Smooth muscle cell (in vitro differentiated cells): ENCODE measurements at regions not wholly inside any gene's neighbourhood (a gene's known extent, or its start where the extent isn't known, plus 50 kb on each side); places are given as distances from the start of the nearest gene placed in this dataset.
A peak's percentile ranks its signal among the peaks of the same experiment; 100 is the strongest.

ENCODE experiments used
- DNase-seq: peaks from one replicate; lab custom pipeline; 2025; ENCODE audit not compliant: unreplicated experiment; lab: John Stamatoyannopoulos, UW
- H2AFZ ChIP-seq: fragments of 200-600 bp; sonication (generic); 2 replicates; pipeline ENCODE4 v1.6.0; 2016; ENCODE audit warnings: antibody characterized with exemption, low read depth, mild to moderate bottlenecking
- H3F3A ChIP-seq: fragments of 200-600 bp; sonication (generic); 2 replicates; pipeline ENCODE4 v1.6.0; 2017; ENCODE audit warnings: antibody characterized with exemption, low read depth
- H3K27ac ChIP-seq: fragments of 200-600 bp; sonication (generic); 2 replicates; pipeline ENCODE4 v1.5.1; 2016; ENCODE audit warnings: low read depth, mild to moderate bottlenecking
- H3K27me3 ChIP-seq: fragments of 200-600 bp; sonication (generic); 2 replicates; pipeline ENCODE4 v1.6.1; 2016; ENCODE audit warnings: low read depth, mild to moderate bottlenecking
- H3K36me3 ChIP-seq: fragments of 200-600 bp; sonication (generic); 2 replicates; pipeline ENCODE4 v1.5.1; 2016; ENCODE audit warnings: low read depth
- H3K4me1 ChIP-seq: fragments of 200-600 bp; sonication (generic); 2 replicates; pipeline ENCODE4 v1.5.1; 2016; ENCODE audit warnings: low read depth
- H3K4me2 ChIP-seq: fragments of 200-600 bp; sonication (generic); 2 replicates; pipeline ENCODE4 v1.6.0; 2016; ENCODE audit warnings: mild to moderate bottlenecking
- H3K4me3 ChIP-seq: fragments of 200-600 bp; sonication (generic); 2 replicates; pipeline ENCODE4 v1.5.1; 2016; ENCODE audit warnings: mild to moderate bottlenecking
- H3K79me2 ChIP-seq: fragments of 200-600 bp; sonication (generic); 2 replicates; pipeline ENCODE4 v1.6.0; 2016; ENCODE audit warnings: low read depth, mild to moderate bottlenecking
- H3K9ac ChIP-seq: fragments of 200-600 bp; sonication (generic); 2 replicates; pipeline ENCODE4 v1.6.0; 2016; ENCODE audit warnings: low read depth
- H3K9me3 ChIP-seq: fragments of 200-600 bp; sonication (generic); replicated peaks from 2 replicates; pipeline ENCODE4 v1.5.1; 2016; ENCODE audit warnings: low read depth
- H4K20me1 ChIP-seq: fragments of 200-600 bp; sonication (generic); 2 replicates; pipeline ENCODE4 v1.6.0; 2016; ENCODE audit warnings: low read depth
- whole genome bisulfite sequencing: methylation state at CpG from one replicate; pipeline ENCODE4 v1.1.7; 2016; ENCODE audit warnings: low lambda C conversion rate; 5-methylcytosine and 5-hydroxymethylcytosine counted together
- TF ChIP-seq, protein P1 (sequence below): fragments of 200-600 bp; sonication (generic); IDR thresholded peaks from 2 replicates; pipeline ENCODE4 v1.5.1; 2017; ENCODE audit warnings: borderline replicate concordance, mild to moderate bottlenecking, antibody characterized with exemption; ENCODE audit not compliant: insufficient read depth, poor library complexity, severe bottlenecking

DNA sequence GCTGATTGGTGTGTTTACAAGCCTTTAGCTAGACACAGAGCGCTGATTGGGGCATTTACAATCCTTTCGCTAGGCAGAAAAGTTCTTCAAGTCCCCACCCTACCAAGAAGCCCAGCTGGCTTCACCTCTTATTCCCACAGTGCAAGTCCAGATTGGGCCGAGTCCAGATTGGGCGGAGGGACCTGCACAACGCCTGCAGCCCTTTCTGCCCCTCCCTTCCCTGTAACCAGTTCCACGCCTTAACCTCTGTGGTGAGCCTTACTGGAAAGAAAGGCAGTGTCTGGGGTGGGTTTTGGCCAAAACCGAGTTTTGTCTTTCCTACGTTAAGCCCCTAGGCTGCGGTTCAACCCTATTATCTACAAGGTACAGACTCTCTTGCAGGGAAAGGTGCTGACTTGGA lies 268.7 kb downstream of the ZEB1 start:
- Histone ChIP-seq H3K79me2 (no peaks in the 10 kb centered on the region), H3F3A (no peaks in the 10 kb centered on the region), H3K27ac (no peak overlapping the region), H3K4me1 (no peaks in the 10 kb centered on the region), H2AFZ (no peak overlapping the region), H3K27me3 (no peaks in the 10 kb centered on the region), H3K36me3 (no peaks in the 10 kb centered on the region), H3K4me3 (no peak overlapping the region), H3K9ac (no peak overlapping the region), H3K4me2 (no peak overlapping the region), H4K20me1 (no peaks in the 10 kb centered on the region), H3K9me3 (no peaks in the 10 kb centered on the region)
- TF ChIP-seq, protein P1, sequence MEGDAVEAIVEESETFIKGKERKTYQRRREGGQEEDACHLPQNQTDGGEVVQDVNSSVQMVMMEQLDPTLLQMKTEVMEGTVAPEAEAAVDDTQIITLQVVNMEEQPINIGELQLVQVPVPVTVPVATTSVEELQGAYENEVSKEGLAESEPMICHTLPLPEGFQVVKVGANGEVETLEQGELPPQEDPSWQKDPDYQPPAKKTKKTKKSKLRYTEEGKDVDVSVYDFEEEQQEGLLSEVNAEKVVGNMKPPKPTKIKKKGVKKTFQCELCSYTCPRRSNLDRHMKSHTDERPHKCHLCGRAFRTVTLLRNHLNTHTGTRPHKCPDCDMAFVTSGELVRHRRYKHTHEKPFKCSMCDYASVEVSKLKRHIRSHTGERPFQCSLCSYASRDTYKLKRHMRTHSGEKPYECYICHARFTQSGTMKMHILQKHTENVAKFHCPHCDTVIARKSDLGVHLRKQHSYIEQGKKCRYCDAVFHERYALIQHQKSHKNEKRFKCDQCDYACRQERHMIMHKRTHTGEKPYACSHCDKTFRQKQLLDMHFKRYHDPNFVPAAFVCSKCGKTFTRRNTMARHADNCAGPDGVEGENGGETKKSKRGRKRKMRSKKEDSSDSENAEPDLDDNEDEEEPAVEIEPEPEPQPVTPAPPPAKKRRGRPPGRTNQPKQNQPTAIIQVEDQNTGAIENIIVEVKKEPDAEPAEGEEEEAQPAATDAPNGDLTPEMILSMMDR: no peak
- no peak for DNase-seq
- 97% methylated on average over 9 of the region's 9 CpGs for WGBS

DNA sequence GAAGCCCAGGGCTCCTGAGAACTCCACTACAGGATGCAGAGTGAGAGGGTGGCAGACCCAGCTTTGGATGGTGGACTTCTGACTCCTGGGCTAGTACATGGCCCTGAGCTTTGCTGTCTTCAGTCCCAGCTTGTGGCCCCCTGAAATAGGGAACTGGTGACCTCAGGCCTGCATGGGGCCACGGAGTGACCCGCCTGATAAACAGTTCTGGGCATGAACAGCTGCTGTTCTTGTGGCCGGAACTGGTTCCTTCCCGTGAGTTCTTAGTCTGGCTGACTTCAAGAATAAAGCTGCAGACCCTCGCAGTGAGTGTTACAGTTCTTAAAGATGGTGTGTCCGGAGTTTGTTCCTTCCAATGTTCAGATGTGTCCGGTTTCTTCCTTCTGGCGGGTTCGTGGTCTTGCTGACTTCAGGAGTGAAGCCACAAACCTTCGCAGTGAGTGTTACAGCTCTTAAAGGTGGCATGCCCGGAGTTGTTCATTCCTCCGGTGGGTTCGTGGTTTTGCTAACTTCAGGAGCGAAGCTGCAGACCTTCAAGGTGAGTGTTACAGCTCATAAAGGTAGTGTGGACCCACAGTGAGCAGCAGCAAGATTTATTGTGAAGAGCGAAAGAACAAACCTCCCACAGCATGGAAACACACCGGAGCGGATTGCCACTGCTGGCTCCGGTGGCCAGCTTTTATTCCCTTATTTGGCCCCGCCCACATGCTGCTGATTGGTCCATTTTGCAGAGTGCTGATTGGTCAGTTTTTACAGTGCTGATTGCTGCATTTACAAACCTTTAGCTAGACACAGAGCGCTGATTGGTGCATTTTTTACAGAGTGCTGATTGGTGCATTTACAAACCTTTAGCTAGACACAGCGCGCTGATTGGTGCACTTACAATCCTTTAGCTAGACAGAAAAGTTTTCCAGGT lies 268.0 kb downstream of the ZEB1 start:
- WGBS: 89% methylated on average over 22 of the region's 22 CpGs
- H3K27me3 ChIP-seq: no peaks in the 10 kb centered on the region

DNA sequence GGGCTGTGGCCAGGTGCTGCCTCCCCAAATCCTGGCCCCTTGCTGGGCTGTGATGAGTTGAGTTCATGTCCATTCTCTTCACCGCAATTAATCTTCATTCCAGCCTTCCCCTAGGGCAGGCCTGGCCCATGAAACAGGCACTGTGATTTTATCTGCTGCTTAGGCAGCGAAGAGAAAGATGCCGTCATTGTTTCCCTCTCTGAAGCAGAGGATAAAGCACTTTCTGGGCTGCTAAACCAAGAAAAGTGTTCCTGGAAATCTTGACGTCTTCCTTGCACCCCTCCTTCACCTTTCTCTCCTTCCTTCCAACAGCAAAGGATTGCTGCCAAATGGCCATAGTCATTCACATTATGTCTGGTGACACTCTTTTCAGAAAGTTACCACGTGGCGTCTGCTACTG lies 265.9 kb downstream of the ZEB1 start:
- no peak for DNase-seq

More for the DNA sequence above, 268.0 kb downstream of the ZEB1 start:
- Histone ChIP-seq H3K4me2 (no peak overlapping the region), H3K9me3 (no peaks in the 10 kb centered on the region), H3K79me2 (no peaks in the 10 kb centered on the region), H2AFZ (no peak overlapping the region), H3K36me3 (no peaks in the 10 kb centered on the region), H4K20me1 (no peaks in the 10 kb centered on the region), H3K27ac (no peak overlapping the region), H3K4me1 (no peaks in the 10 kb centered on the region), H3K4me3 (no peak overlapping the region), H3K9ac (no peak overlapping the region), H3F3A (no peaks in the 10 kb centered on the region)
- TF ChIP-seq, protein P1: no peak
- no peak for DNase-seq

More for the DNA sequence above, 265.9 kb downstream of the ZEB1 start:
- H3K4me1 ChIP-seq: no peaks in the 10 kb centered on the region
- no peaks in the 10 kb centered on the region for H3K79me2 ChIP-seq
- H3K4me2 ChIP-seq: no peak overlapping the region
- H3K36me3 ChIP-seq: no peaks in the 10 kb centered on the region
- 55% methylated on average over 6 of the region's 6 CpGs for WGBS
- no peak overlapping the region for H3K4me3 ChIP-seq
- H3K9ac ChIP-seq: no peak overlapping the region
- no peaks in the 10 kb centered on the region for H3K9me3 ChIP-seq
- TF ChIP-seq, protein P1: no peak
- H3K27ac ChIP-seq: no peak overlapping the region
- peak overlapping the region; percentile 29 for H2AFZ ChIP-seq
- H3F3A ChIP-seq: no peaks in the 10 kb centered on the region
- H4K20me1 ChIP-seq: no peaks in the 10 kb centered on the region
- H3K27me3 ChIP-seq: no peaks in the 10 kb centered on the region
